Hematopoietic multipotent progenitor cell (in vitro differentiated cells): ENCODE measurements at regions not wholly inside any gene's neighbourhood (a gene's known extent, or its start where the extent isn't known, plus 50 kb on each side); places are given as distances from the start of the nearest gene placed in this dataset.
"Not testable (repeated sequence)": the region's sequence is repeated elsewhere in the genome, so short reads cannot be mapped to it uniquely, and the experiment has no call there.

Experiments used
- DNase-seq, 3 donors: peaks; one replicate each; pipeline ENCODE4 v3.0.0-alpha.2; 2011 to 2015; ENCODE audit warnings: low read depth in 2 of 3, low spot score in 2 of 3

GRCh38 chr6:44002067-44002592 is 125.1 kb downstream of the MRPL14 start:
- DNase-seq: no peak

- peak in 2 of 3 donors; percentile 32 to 52 for DNase-seq
Observed at GRCh38 chr6:44001318-44002066, 125.8 kb downstream of the MRPL14 start.

- peak in 2 of 3 donors; percentile 73 to 87 for DNase-seq
Observed at GRCh38 chr6:44000164-44000842, 126.9 kb downstream of the MRPL14 start.

GRCh38 chr6:43999628-44000027 is 127.6 kb downstream of the MRPL14 start:
- DNase-seq: no peak

GRCh38 chr6:43998592-43999243 is 128.5 kb downstream of the MRPL14 start:
- not testable (repeated sequence) for DNase-seq

- not testable (repeated sequence) for DNase-seq
Observed at GRCh38 chr6:43997990-43998585, 129.2 kb downstream of the MRPL14 start.

GRCh38 chr6:43997345-43997677 is 129.9 kb downstream of the MRPL14 start:
- no peak for DNase-seq

- no peak for DNase-seq
Observed at GRCh38 chr6:43996618-43997344, 130.5 kb downstream of the MRPL14 start.

- DNase-seq: no peak
Observed at GRCh38 chr6:43995137-43995536, 132.1 kb downstream of the MRPL14 start.

GRCh38 chr6:43993881-43994523 is 133.2 kb downstream of the MRPL14 start:
- no peak for DNase-seq

- no peak for DNase-seq
Observed at GRCh38 chr6:43992783-43993644, 134.2 kb downstream of the MRPL14 start.

GRCh38 chr6:43992126-43992663 is 135.1 kb downstream of the MRPL14 start:
- no peak for DNase-seq

GRCh38 chr6:43990627-43991619 is 136.3 kb downstream of the MRPL14 start:
- no peak for DNase-seq

- DNase-seq: no peak
Observed at GRCh38 chr6:43990275-43990626, 137.0 kb downstream of the MRPL14 start.

- no peak for DNase-seq
Observed at GRCh38 chr6:43989581-43990146, 137.6 kb downstream of the MRPL14 start.

- no peak for DNase-seq
Observed at GRCh38 chr6:43988801-43989200, 138.5 kb downstream of the MRPL14 start.

- no peak for DNase-seq
Observed at GRCh38 chr6:43987838-43988439, 139.3 kb downstream of the MRPL14 start.
